Suprapubic skin (tissue), 4 donors: ENCODE measurements at regions not wholly inside any gene's neighbourhood (a gene's known extent, or its start where the extent isn't known, plus 50 kb on each side); places are given as distances from the start of the nearest gene placed in this dataset.
A peak's percentile ranks its signal among the peaks of the same experiment; 100 is the strongest.

Experiments
- DNase-seq, 2 donors: peaks; one replicate each; pipeline ENCODE4 v3.0.0-alpha.2; 2019; ENCODE audit warnings: low spot score in 2 of 2
- H3K27ac ChIP-seq: fragments of 200-600 bp; sonication (generic); one replicate; pipeline ENCODE4 v1.5.1; 2019
- H3K27me3 ChIP-seq: fragments of 200-600 bp; sonication (generic); one replicate; pipeline ENCODE4 v1.5.1; 2019
- H3K36me3 ChIP-seq: fragments of 200-600 bp; sonication (generic); one replicate; pipeline ENCODE4 v1.5.1; 2019
- H3K4me1 ChIP-seq: fragments of 200-600 bp; sonication (generic); one replicate; pipeline ENCODE4 v1.5.1; 2019
- H3K4me3 ChIP-seq: fragments of 200-600 bp; sonication (generic); one replicate; pipeline ENCODE4 v1.5.1; 2019; ENCODE audit warnings: mild to moderate bottlenecking
- H3K9me3 ChIP-seq: fragments of 200-600 bp; sonication (generic); one replicate; pipeline ENCODE4 v1.5.1; 2019
- EP300 ChIP-seq: sonication (generic); formaldehyde crosslinking; IDR thresholded peaks from one replicate; pipeline ENCODE4 v1.6.1; 2017; ENCODE audit warnings: antibody characterized with exemption
- POLR2A ChIP-seq, 2 donors: fragments of 450-650 bp; IDR thresholded peaks; one replicate each; pipeline ENCODE4 v1.6.1; 2017; ENCODE audit warnings: antibody characterized with exemption in 2 of 2, mild to moderate bottlenecking in 2 of 2, moderate library complexity in 2 of 2
- POLR2AphosphoS5 ChIP-seq, 3 donors: sonication (generic); formaldehyde crosslinking; IDR thresholded peaks; one replicate each; pipeline ENCODE4 v1.6.1; 2017; ENCODE audit warnings: antibody characterized with exemption in 3 of 3
- WGBS: methylation state at CpG from one replicate; pipeline ENCODE4 v1.1.5; 2018; 5-methylcytosine and 5-hydroxymethylcytosine counted together
- TF ChIP-seq, protein P1 (sequence below), 2 donors: fragments of 200-600 bp in 1 of 2; fragments of 450-650 bp in 1 of 2; sonication (generic) in 1 of 2; IDR thresholded peaks; one replicate each; pipeline ENCODE4 v1.5.1; 2016 to 2019; ENCODE audit warnings: antibody characterized with exemption in 2 of 2, mild to moderate bottlenecking in 1 of 2, moderate library complexity in 1 of 2

DNA sequence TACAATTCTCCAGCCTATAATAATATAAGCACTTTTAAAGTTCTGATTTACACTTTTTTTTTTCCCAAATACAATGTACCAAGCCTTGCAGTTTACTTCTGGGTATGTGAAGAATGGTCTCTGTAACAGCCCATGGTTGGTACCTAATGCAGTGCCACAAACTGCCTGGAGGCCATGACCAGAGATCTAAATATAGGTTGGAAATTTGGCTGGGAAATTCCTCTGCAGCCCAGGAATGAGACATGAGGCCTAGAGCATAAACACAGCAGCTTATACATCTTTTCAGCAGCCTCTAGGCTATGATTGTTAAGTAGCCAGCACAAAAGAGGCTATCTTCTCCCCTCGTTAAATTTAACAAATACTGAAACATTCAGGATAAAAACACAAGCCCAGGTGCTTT, 432.0 kb upstream of the FAM98A start:
- Histone ChIP-seq H3K27ac (no peak overlapping the region), H3K36me3 (no peaks in the 10 kb centered on the region), H3K27me3 (no peaks in the 10 kb centered on the region), H3K9me3 (no peaks in the 10 kb centered on the region), H3K4me1 (no peaks in the 10 kb centered on the region), H3K4me3 (no peak overlapping the region)
- 53% methylated on average over 1 of the region's 1 CpG for WGBS
- DNase-seq: no peak
- TF ChIP-seq, protein P1, sequence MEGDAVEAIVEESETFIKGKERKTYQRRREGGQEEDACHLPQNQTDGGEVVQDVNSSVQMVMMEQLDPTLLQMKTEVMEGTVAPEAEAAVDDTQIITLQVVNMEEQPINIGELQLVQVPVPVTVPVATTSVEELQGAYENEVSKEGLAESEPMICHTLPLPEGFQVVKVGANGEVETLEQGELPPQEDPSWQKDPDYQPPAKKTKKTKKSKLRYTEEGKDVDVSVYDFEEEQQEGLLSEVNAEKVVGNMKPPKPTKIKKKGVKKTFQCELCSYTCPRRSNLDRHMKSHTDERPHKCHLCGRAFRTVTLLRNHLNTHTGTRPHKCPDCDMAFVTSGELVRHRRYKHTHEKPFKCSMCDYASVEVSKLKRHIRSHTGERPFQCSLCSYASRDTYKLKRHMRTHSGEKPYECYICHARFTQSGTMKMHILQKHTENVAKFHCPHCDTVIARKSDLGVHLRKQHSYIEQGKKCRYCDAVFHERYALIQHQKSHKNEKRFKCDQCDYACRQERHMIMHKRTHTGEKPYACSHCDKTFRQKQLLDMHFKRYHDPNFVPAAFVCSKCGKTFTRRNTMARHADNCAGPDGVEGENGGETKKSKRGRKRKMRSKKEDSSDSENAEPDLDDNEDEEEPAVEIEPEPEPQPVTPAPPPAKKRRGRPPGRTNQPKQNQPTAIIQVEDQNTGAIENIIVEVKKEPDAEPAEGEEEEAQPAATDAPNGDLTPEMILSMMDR (IDR thresholded peaks at IDR 0.05): no peak
- no peak for TF ChIP-seq POLR2AphosphoS5 (IDR thresholded peaks at IDR 0.05)
- TF ChIP-seq EP300: no peak
- TF ChIP-seq POLR2A (IDR thresholded peaks at IDR 0.05): no peak

DNA sequence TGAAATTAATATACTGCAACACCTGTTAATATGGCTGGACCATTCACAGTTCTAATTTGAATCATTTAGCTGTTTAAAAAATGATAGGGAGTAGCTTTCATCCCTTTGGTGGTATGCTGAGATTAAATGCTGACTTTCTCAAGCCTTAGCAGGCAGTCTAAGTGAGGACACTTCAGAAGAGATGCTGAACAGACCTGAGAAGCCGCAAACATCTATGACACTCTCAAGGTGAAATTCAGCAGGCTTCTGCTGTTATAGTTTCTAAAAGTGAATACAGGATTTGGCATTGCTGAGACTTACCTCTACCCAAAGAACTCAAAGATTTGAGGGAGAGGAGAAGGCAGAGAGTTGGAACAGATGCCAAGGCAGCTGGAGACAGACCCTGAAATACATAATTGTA, 431.2 kb upstream of the FAM98A start:
- H3K36me3 ChIP-seq: no peaks in the 10 kb centered on the region
- 82% methylated on average over 1 of the region's 1 CpG for WGBS
- no peaks in the 10 kb centered on the region for H3K9me3 ChIP-seq
- H3K27me3 ChIP-seq: no peaks in the 10 kb centered on the region
- no peaks in the 10 kb centered on the region for H3K4me1 ChIP-seq
- H3K4me3 ChIP-seq: no peak overlapping the region
- TF ChIP-seq POLR2AphosphoS5 (IDR thresholded peaks at IDR 0.05) (no peak), POLR2A (IDR thresholded peaks at IDR 0.05) (no peak), EP300 (no peak)
- TF ChIP-seq, protein P1 (IDR thresholded peaks at IDR 0.05): no peak
- DNase-seq: no peak
- H3K27ac ChIP-seq: no peak overlapping the region

DNA sequence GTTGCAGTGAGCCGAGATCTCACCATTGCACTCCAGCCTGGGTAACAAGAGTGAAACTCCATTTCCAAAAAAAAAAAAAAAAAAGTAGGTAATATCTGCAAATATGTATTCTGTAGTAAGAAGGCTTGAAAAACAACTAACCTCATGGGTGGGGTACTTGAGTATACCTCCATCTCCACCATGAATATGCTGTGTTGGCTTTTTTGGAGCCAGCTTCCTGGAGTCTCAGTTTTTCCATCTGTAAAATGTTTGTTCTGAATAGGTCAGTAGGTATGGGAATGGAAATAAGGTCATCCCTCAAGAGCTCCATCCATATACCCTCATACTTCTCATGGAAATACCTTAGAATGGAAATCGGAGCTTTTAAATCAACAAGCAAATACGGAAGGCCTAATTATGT, 430.0 kb upstream of the FAM98A start:
- Histone ChIP-seq H3K4me1 (no peaks in the 10 kb centered on the region), H3K27ac (no peak overlapping the region), H3K27me3 (no peaks in the 10 kb centered on the region), H3K36me3 (no peaks in the 10 kb centered on the region), H3K9me3 (no peaks in the 10 kb centered on the region), H3K4me3 (no peak overlapping the region)
- no peak for DNase-seq
- no peak for TF ChIP-seq POLR2AphosphoS5 (IDR thresholded peaks at IDR 0.05)
- TF ChIP-seq POLR2A (IDR thresholded peaks at IDR 0.05): no peak
- TF ChIP-seq, protein P1 (IDR thresholded peaks at IDR 0.05): no peak
- WGBS: 84% methylated on average over 3 of the region's 3 CpGs

DNA sequence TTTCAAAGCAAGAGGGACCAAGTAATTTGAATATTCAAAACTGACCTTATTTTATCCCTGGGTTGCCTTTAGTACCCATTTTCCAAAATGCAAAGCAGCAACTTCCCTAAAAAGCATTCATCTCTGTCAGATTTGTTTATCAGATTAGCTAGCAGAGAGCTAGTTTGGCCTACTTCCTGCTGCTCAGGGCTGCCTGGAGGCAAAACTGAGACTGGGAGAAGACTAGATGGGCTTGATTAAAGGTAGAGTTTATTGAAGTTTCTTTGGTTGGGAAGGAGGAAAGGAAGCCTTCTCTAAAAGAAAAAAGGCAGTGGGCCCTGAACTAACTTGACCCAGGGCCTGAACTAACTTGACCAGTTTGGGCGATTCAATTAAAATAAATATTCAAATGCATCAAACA, 426.1 kb upstream of the FAM98A start:
- no peaks in the 10 kb centered on the region for H3K36me3 ChIP-seq
- no peak overlapping the region for H3K4me3 ChIP-seq
- no peaks in the 10 kb centered on the region for H3K27me3 ChIP-seq
- DNase-seq: no peak
- H3K9me3 ChIP-seq: no peaks in the 10 kb centered on the region
- TF ChIP-seq POLR2AphosphoS5 (IDR thresholded peaks at IDR 0.05): no peak
- TF ChIP-seq POLR2A (IDR thresholded peaks at IDR 0.05): no peak
- no peaks in the 10 kb centered on the region for H3K4me1 ChIP-seq
- 54% methylated on average over 1 of the region's 1 CpG for WGBS
- H3K27ac ChIP-seq: no peak overlapping the region

GRCh38 chr2:34012715-34013302, 413.7 kb upstream of the FAM98A start:
- Histone ChIP-seq H3K27me3 (no peaks in the 10 kb centered on the region), H3K27ac (no peak overlapping the region), H3K36me3 (no peaks in the 10 kb centered on the region), H3K9me3 (no peaks in the 10 kb centered on the region), H3K4me3 (no peak overlapping the region), H3K4me1 (no peaks in the 10 kb centered on the region)
- no peak for DNase-seq
- TF ChIP-seq, protein P1 (IDR thresholded peaks at IDR 0.05): peak in 1 of 2 donors; percentile 41
- TF ChIP-seq EP300: no peak
- 11% methylated on average over 6 of the region's 6 CpGs for WGBS

DNA sequence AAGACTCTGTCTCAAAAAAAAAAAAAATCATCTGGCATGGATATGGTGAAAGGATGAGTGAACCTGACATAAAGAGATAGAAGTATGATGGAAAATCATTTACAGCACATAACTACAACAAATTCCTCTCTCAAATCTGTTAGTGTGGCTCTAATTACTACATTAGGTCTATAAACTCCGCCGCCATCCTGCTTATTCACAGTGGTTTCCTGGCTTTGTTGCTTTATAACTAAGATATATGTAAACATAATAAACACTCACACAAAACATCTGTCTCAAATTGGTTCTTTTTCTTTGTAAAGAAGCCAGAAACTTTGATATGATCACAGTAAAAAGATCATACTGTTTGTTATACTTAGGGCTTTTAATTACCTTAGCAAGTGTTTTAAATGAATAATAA, 412.6 kb upstream of the FAM98A start:
- Histone ChIP-seq H3K27ac (no peak overlapping the region), H3K4me3 (no peak overlapping the region), H3K27me3 (no peaks in the 10 kb centered on the region), H3K4me1 (no peaks in the 10 kb centered on the region), H3K36me3 (no peaks in the 10 kb centered on the region), H3K9me3 (no peaks in the 10 kb centered on the region)
- TF ChIP-seq, protein P1 (IDR thresholded peaks at IDR 0.05): no peak
- no peak for TF ChIP-seq POLR2A (IDR thresholded peaks at IDR 0.05)
- TF ChIP-seq POLR2AphosphoS5 (IDR thresholded peaks at IDR 0.05): no peak
- no peak for TF ChIP-seq EP300
- WGBS: 46% methylated on average over 2 of the region's 2 CpGs
- DNase-seq: no peak
